GM19238 (cell line): ENCODE measurements at regions not wholly inside any gene's neighbourhood (a gene's known extent, or its start where the extent isn't known, plus 50 kb on each side); places are given as distances from the start of the nearest gene placed in this dataset.

Source experiments
- DNase-seq: peaks from one replicate; pipeline ENCODE4 v3.0.0; 2011; ENCODE audit warnings: low spot score; ENCODE audit not compliant: insufficient read length

DNA sequence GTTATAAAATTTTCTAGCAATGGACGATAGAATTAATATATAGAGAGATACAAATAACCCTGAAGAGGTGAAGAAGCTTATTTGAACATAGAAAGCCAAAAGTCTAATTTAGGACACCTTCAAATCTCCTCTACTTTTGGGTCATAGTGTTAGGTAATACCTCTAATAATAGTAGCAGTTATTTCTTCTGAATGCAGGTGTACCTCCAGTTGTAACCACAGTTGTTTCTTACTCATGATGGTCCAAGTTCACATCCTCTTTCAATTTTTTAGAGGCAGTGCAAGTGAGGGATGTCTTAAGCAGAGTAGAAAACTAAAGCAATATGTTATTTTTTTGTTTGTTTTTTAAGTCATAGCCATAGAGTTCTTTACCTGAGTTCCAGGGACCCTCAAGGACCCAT is 429.5 kb downstream of the CCDC85A start:
- no peak for DNase-seq

- DNase-seq, result no peak
Observed at GRCh38 chr2:56613920-56614319, 430.1 kb downstream of the CCDC85A start.

DNA sequence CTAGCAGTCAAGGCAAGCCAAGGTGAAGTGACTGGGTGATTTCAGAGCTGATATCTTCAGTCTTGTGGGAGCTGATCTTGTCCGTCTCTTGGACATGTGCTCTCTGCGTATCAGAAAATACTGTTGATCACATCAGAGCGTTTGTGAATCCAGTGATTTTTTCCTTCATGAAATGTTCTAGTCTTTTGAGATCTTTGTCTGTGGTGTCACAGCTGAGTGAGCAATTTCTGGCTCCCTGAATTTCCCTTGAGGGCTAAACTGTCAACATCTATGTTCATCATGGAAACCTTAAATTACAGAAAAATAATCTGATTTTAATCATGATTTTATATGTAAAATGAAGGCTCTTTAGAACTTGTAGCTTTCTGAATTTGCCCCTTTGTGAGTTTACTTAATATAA is 432.0 kb downstream of the CCDC85A start:
- no peak for DNase-seq

- no peak for DNase-seq
Observed at GRCh38 chr2:56624181-56624580, 440.4 kb downstream of the CCDC85A start.

GRCh38 chr2:56626927-56627326 is 443.1 kb downstream of the CCDC85A start:
- DNase-seq, result no peak

DNA sequence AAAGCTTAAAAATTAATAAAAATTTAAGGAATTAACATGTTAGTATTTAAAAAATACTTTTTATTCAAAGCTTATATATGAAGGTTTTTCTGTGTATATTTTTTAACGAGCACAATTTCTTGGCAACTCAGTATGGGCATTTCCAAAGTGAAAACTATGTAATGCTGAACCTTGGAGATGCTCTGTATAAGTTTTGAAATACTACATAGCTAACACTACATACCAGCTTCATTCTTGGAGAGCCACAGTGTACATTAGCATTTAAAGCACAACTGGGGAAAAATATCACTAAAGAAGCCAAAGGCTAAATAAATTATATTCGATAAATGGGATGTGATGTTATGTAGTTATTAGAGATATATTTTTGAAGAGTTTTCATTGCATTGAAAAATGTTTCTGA is 446.5 kb downstream of the CCDC85A start:
- DNase-seq, result no peak

DNA sequence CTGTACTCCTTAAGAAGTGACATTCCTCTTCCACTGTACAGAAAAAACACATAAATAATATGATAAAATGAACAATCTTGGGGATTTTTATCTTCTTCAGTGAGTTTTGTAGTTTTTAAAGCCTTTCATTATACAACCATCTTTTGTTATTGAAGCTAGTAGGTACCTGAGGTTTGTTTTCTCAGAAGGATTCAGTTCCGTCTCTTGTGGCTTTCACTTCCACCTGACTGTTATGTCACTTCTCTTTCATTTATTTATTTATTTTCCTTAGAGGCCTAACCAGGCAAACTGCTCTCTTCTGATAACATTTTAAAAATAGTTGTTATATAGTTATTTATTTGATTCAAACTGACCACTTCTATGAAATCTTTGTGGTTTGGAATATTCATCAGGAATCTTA is 464.2 kb downstream of the CCDC85A start:
- DNase-seq, result no peak

- DNase-seq, result no peak
Observed at GRCh38 chr2:56648802-56649201, 465.0 kb downstream of the CCDC85A start.

GRCh38 chr2:56654936-56655335 is 471.1 kb downstream of the CCDC85A start:
- no peak for DNase-seq

- no peak for DNase-seq
Observed at GRCh38 chr2:56656826-56657225, 473.0 kb downstream of the CCDC85A start.

GRCh38 chr2:56666777-56667176 is 483.0 kb downstream of the CCDC85A start:
- no peak for DNase-seq

- no peak for DNase-seq
Observed at GRCh38 chr2:56671973-56672569, 488.3 kb downstream of the CCDC85A start.

DNA sequence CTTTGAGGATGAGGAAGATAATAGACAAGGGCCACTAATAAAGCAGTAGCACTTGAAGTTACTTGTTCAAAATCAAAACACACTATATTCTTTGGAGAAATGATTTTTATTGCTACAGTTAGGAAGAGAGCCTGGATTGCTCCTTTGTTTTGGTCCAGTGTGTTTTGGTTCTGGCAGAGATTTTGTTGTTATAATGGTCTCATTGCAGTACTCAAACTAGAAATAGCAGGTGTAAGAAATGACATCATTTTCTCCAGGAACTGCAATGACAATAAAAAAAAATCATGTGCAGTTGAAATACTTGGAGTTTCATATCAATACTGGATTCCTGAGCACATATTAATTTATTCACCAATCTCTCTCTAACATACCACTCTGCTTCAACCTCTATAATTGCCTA is 490.3 kb downstream of the CCDC85A start:
- DNase-seq, result no peak

DNA sequence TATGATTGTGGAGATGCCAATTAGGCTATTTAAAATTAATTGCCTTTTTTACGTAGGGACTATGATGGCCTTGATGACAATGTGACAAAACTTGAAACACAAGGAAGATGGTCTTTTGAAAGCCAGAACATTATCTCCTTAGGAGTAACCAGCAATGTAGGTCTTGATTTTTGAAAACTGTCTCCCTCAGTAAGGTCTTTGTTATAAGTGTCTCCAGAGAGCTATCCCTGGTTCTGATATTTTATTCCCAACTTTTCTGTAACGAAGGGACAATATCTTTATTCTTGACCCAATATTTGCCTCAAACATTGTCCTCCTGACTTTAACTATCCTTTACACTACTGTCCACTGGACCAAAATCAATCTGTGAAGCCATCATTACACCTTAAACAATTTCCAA is 493.2 kb downstream of the CCDC85A start:
- DNase-seq, result no peak

- DNase-seq, result no peak
Observed at GRCh38 chr2:56680971-56681631, 497.3 kb downstream of the CCDC85A start.

DNA sequence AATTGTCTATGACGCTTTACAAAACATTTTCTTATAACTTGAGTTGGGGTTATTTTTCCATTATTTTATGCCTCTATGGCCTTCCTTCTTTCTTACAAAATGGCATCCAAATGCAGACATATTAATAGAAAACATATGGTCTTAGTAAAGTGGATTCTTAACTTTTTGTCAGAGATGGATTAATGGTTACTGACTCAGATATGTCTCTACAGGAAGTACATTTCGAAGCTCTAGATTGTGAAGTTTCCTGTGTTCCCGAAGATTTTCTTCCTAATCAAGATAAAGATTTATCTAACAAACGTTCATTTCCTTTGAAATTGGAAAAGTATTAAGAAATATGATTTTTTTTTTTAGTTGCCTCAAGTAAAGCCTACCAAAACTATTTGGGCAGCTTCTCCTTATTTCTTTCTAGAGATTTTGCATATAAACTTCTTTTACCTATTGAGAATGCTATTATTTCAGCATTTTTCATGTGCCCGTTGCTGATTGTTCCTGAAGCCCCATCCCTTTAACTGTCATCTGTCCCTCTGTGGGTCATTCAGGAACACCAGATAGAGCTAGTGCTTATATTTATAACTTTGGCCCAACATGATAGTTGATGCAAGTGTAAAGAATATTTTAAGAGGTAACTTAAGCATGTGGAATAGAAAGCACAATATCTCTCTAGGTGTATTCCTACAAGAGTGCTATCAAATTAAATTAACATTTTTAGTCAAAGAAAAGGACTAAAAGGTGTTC is 498.0 kb downstream of the CCDC85A start:
- DNase-seq, result no peak

GRCh38 chr2:56682397-56682760 is 498.6 kb downstream of the CCDC85A start:
- no peak for DNase-seq

DNA sequence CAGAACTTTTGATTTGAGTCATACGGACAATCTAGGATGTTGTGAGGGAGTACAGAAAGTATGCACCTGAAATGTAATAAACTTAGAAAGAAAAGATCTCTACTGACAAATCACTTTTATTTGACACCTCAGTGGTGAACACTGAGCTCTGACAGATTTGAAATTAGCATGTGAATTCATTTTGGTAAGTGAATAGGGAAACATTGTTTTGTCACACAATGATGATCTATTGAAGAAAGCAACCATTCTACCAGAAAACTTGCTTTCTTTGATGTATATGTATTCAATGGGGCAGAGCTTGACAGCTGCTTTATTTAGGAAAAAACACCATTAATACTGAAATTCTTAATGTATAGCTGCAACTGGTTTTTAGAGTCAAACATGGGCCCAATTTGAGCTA is 500.5 kb downstream of the CCDC85A start:
- no peak for DNase-seq

- DNase-seq, result no peak
Observed at GRCh38 chr2:56685205-56685604, 501.4 kb downstream of the CCDC85A start.

GRCh38 chr2:56687169-56687568 is 503.4 kb downstream of the CCDC85A start:
- no peak for DNase-seq

DNA sequence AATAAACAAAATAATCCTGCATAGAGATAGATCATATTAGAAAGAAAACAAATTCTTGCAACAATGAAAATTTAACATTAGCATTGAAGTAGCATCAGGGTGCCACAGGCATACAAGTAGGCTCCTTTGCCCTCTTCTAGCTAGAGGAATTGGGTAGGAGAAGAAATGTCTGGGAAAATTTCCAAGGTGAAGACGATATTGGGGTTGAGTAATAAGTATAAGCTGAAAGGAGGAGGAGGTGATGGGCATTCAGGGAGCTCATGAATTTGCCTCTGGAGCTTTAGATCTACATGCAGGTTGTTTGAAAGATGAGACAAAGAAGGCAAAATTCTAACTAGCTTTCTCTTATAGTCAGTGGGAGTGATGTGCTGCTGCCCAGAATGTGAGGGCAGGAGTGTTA is 504.9 kb downstream of the CCDC85A start:
- DNase-seq, result no peak

DNA sequence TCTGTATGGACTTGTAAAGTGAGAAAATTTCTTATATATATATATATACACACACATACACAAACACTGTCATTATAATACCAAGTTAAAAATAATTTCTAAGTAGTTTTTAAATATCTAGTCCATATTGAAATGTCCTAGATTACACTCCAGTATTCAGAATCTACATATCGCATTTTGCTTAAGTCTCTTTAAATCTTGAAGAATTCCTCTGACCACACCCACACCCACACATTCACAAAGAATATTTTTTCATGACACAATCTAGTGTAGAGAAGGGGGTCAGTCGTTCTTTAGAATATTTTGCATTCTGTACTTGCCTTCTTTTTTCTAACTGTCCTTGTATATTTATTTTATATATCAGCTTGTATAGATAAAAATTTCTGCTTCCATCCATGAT is 509.7 kb downstream of the CCDC85A start:
- no peak for DNase-seq

- no peak for DNase-seq
Observed at GRCh38 chr2:56703001-56703400, 519.2 kb downstream of the CCDC85A start.
